A549 (cell line): ENCODE measurements at regions not wholly inside any gene's neighbourhood (a gene's known extent, or its start where the extent isn't known, plus 50 kb on each side); places are given as distances from the start of the nearest gene placed in this dataset.
"Not testable (repeated sequence)": the region's sequence is repeated elsewhere in the genome, so short reads cannot be mapped to it uniquely, and the experiment has no call there.

ENCODE experiments used
- ATAC-seq, 2 experiments: fragments of 200-7000 bp in 1 of 2; fragments of >200 bp in 1 of 2; cut with Nextera tagmentation in 1 of 2; cut with Tn5 transposase in 1 of 2; 3 replicates each; pipeline versions ENCODE4 v1.8.0 to v1.9.1; 2018 to 2020; ENCODE audit warnings: mild to moderate bottlenecking in 1 of 2, moderate library complexity in 1 of 2
- CTCF ChIA-PET: fragments of 300-600 bp; sonication (Branson Sonifier 250); formaldehyde crosslinking; extraction: SDS; loops from one replicate; lab custom pipeline; 2021; ENCODE audit warnings: antibody characterized with exemption, inconsistent platforms; lab: Yijun Ruan, JAX
- POLR2A ChIA-PET: fragments of 350-600 bp; formaldehyde crosslinking; extraction: SDS; loops from one replicate; lab custom pipeline; 2021; ENCODE audit warnings: antibody characterized with exemption, inconsistent platforms; lab: Yijun Ruan, JAX
- DNase-seq, 2 experiments: peaks; one replicate each; pipeline versions ENCODE4 v3.0.0 to v3.0.0-alpha.2; 2011 to 2016; ENCODE audit warnings: low read depth in 1 of 2, low spot score in 1 of 2
- FAIRE-seq: peaks from 2 replicates; lab custom pipeline; 2011; peaks lifted over from hg19 to GRCh38; lab: Jason Lieb, UNC
- H3K27ac ChIP-seq, 2 experiments: fragments of >200 bp; sonication (Bioruptor Twin); formaldehyde crosslinking; 3 replicates each; pipeline ENCODE4 v1.5.1; 2016 to 2017
- H3K4me1 ChIP-seq: fragments of >200 bp; sonication (Bioruptor Twin); formaldehyde crosslinking; 3 replicates; pipeline ENCODE4 v1.6.1; 2016
- H3K4me2 ChIP-seq: fragments of >200 bp; sonication (Bioruptor Twin); formaldehyde crosslinking; 3 replicates; pipeline ENCODE4 v1.6.1; 2016
- H3K4me3 ChIP-seq: fragments of >200 bp; sonication (Bioruptor Twin); formaldehyde crosslinking; 3 replicates; pipeline ENCODE4 v1.5.1; 2016
- H3K9me3 ChIP-seq: fragments of >200 bp; sonication (Bioruptor Twin); formaldehyde crosslinking; 3 replicates; pipeline ENCODE4 v1.6.1; 2016
- CBX2 ChIP-seq: fragments of 200-600 bp; sonication (generic); IDR thresholded peaks from 2 replicates; pipeline ENCODE4 v1.6.1; 2016; ENCODE audit warnings: low read depth, mild to moderate bottlenecking, borderline replicate concordance
- CEBPB ChIP-seq, 2 experiments: fragments of >200 bp in 1 of 2; sonication (Bioruptor Twin) in 1 of 2; formaldehyde crosslinking in 1 of 2; IDR thresholded peaks; 2 replicates each; pipeline ENCODE4 v1.6.1; 2012 to 2016
- EHF ChIP-seq: fragments of 250-450 bp; sonication (Bioruptor Pico); IDR thresholded peaks from 2 replicates; pipeline ENCODE4 v1.5.0; 2020; ENCODE audit warnings: mild to moderate bottlenecking
- FOSL2 ChIP-seq, 2 experiments: fragments of 450-650 bp in 1 of 2; fragments of >200 bp in 1 of 2; sonication (Bioruptor Twin) in 1 of 2; formaldehyde crosslinking; IDR thresholded peaks; 2 replicates each; pipeline versions ENCODE4 v1.5.0 to v1.6.1; 2016 to 2020; ENCODE audit warnings: mild to moderate bottlenecking in 1 of 2, moderate library complexity in 1 of 2
- MAZ ChIP-seq: fragments of 150-350 bp; IDR thresholded peaks from 2 replicates; pipeline ENCODE4 v1.6.1; 2014; ENCODE audit warnings: antibody characterized with exemption, low read depth, low read length, borderline replicate concordance
- NPAS2 ChIP-seq: fragments of 250-450 bp; sonication (Bioruptor Pico); IDR thresholded peaks from 2 replicates; pipeline ENCODE4 v1.8.0; 2022; ENCODE audit warnings: mild to moderate bottlenecking, moderate library complexity, borderline replicate concordance
- NR3C1 ChIP-seq: fragments of >200 bp; sonication (Bioruptor Twin); formaldehyde crosslinking; IDR thresholded peaks from 3 replicates; pipeline ENCODE4 v1.6.1; 2017
- POLR2A ChIP-seq: IDR thresholded peaks from 2 replicates; pipeline ENCODE4 v1.6.1; 2012; ENCODE audit warnings: mild to moderate bottlenecking, low read length
- RARB ChIP-seq: fragments of 250-450 bp; sonication (Bioruptor Pico); IDR thresholded peaks from 2 replicates; pipeline ENCODE4 v1.8.0; 2021; ENCODE audit warnings: mild to moderate bottlenecking, moderate library complexity
- RCOR1 ChIP-seq: fragments of 150-350 bp; IDR thresholded peaks from 2 replicates; pipeline ENCODE4 v1.6.1; 2014; ENCODE audit warnings: antibody characterized with exemption, low read length, low read depth
- RNF2 ChIP-seq: fragments of 200-600 bp; sonication (generic); IDR thresholded peaks from 2 replicates; pipeline ENCODE4 v1.6.1; 2016; ENCODE audit warnings: low read depth, mild to moderate bottlenecking, antibody characterized with exemption, moderate library complexity, borderline replicate concordance
- TFCP2L1 ChIP-seq: fragments of 250-450 bp; sonication (Bioruptor Pico); IDR thresholded peaks from 2 replicates; pipeline ENCODE4 v1.5.0; 2021; ENCODE audit warnings: mild to moderate bottlenecking
- ZC3H11A ChIP-seq: fragments of 450-650 bp; IDR thresholded peaks from 2 replicates; pipeline ENCODE4 v1.6.1; 2014; ENCODE audit warnings: antibody characterized with exemption, mild to moderate bottlenecking
- ZFP36 ChIP-seq: fragments of 450-650 bp; IDR thresholded peaks from 2 replicates; pipeline ENCODE4 v1.6.1; 2014; ENCODE audit warnings: borderline replicate concordance; ENCODE audit not compliant: partially characterized antibody
- ZNF302 ChIP-seq: fragments of 250-450 bp; sonication (Bioruptor Pico); IDR thresholded peaks from 2 replicates; pipeline ENCODE4 v1.9.0; 2021; ENCODE audit warnings: inconsistent platforms, mild to moderate bottlenecking, moderate library complexity
- WGBS: methylation state at CpG from one replicate; pipeline ENCODE4 v1.1.6; 2017; ENCODE audit errors: missing lambda C conversion rate; 5-methylcytosine and 5-hydroxymethylcytosine counted together
- TF ChIP-seq, protein P1 (sequence below): fragments of 200-600 bp; sonication (generic); IDR thresholded peaks from 2 replicates; pipeline ENCODE4 v1.6.1; 2016; ENCODE audit warnings: antibody characterized with exemption, mild to moderate bottlenecking, moderate library complexity
- TF ChIP-seq, protein P2 (sequence below): fragments of >200 bp; sonication (Bioruptor Twin); formaldehyde crosslinking; IDR thresholded peaks from 2 replicates; pipeline ENCODE4 v1.6.1; 2016
- TF ChIP-seq, protein P3 (sequence below): fragments of 250-450 bp; sonication (Bioruptor Pico); IDR thresholded peaks from 2 replicates; pipeline ENCODE4 v1.5.0; 2020; ENCODE audit warnings: low read depth, mild to moderate bottlenecking, moderate library complexity
- TF ChIP-seq, protein P4 (sequence below): fragments of 250-450 bp; sonication (Bioruptor Pico); IDR thresholded peaks from 2 replicates; pipeline ENCODE4 v1.5.0; 2021; ENCODE audit warnings: mild to moderate bottlenecking, moderate library complexity, borderline replicate concordance

DNA sequence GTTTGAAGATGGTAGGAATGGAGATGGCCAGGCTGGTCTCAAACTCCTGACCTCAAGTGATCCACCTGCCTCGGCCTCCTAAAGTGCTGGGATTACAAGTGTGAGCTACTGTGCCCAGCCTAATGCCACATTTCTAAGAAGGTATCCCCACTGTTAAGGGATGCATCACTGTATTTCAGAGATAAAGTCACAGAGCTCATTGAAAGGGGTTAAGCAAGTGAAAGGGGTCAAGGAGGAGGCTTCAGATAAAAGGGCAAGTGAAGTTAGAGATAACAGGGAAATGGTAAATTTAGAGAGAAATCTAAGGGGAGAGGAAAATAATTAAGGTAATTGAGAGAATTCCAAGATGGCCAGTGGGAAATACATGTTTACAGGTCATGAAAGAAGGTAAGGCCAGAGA lies 93.0 kb upstream of the SP4 start (continued):
- TF ChIP-seq, protein P1, sequence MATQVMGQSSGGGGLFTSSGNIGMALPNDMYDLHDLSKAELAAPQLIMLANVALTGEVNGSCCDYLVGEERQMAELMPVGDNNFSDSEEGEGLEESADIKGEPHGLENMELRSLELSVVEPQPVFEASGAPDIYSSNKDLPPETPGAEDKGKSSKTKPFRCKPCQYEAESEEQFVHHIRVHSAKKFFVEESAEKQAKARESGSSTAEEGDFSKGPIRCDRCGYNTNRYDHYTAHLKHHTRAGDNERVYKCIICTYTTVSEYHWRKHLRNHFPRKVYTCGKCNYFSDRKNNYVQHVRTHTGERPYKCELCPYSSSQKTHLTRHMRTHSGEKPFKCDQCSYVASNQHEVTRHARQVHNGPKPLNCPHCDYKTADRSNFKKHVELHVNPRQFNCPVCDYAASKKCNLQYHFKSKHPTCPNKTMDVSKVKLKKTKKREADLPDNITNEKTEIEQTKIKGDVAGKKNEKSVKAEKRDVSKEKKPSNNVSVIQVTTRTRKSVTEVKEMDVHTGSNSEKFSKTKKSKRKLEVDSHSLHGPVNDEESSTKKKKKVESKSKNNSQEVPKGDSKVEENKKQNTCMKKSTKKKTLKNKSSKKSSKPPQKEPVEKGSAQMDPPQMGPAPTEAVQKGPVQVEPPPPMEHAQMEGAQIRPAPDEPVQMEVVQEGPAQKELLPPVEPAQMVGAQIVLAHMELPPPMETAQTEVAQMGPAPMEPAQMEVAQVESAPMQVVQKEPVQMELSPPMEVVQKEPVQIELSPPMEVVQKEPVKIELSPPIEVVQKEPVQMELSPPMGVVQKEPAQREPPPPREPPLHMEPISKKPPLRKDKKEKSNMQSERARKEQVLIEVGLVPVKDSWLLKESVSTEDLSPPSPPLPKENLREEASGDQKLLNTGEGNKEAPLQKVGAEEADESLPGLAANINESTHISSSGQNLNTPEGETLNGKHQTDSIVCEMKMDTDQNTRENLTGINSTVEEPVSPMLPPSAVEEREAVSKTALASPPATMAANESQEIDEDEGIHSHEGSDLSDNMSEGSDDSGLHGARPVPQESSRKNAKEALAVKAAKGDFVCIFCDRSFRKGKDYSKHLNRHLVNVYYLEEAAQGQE, result no peak

DNA sequence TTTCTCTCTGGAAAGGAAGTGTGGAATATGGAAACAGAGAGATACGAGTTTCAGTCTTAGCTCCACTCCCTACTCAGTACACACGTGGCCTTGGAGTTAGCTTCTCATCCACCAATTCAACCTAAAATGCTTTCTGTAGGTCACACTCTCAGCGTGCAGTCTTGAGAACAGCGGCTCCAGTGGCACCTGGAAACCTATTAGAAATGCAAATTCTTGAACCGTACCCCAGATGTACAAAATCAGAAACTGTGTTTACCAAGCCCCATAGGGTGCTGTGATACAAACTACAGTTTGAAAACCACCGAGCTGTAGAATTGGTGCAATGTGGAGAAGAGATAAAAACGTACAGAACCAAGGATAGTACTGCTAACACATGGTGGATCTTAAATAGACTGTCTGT lies 91.1 kb upstream of the SP4 start:
- H3K9me3 ChIP-seq, result no peaks in the 10 kb centered on the region; the same call in 2 of the 3 replicates
- H3K4me2 ChIP-seq, result no peak overlapping the region
- no peak overlapping the region for H3K27ac ChIP-seq
- FAIRE-seq (no peak), ATAC-seq (no peak), DNase-seq (no peak)
- POLR2A ChIA-PET, result no interaction called here
- H3K4me3 ChIP-seq, result no peak overlapping the region
- WGBS, result 19% methylated on average over 7 of the region's 7 CpGs
- no peaks in the 10 kb centered on the region for H3K4me1 ChIP-seq
- no peak for TF ChIP-seq NR3C1
- no peak for TF ChIP-seq ZC3H11A
- CTCF ChIA-PET, result interaction anchor here (0.5 kb wide), 1 partner anchor 79 kb away, joined by 3 read pairs; no protein-coding TSS in a partner anchor

DNA sequence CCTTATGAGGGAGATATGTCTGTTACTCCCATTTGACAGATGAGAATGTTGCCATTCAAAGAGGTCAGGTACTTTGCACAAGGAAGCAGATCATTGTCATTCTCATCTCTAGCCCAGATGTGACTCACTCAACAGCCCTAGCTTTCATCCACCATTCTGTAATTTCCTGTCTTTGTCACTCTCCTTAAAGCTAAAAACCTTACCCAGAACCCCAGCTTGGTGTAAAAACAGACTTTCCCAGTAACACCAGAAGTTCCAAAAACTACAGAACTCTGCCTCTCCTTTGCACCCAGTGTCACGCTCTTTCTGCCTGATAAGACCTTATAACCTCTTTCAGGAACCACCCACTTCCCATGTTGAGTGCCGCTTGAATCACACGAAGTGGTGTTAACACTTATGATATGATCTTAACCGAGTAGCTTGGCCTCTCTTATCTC lies 89.1 kb upstream of the SP4 start:
- no peak for TF ChIP-seq CBX2
- TF ChIP-seq POLR2A, result no peak
- no peak for TF ChIP-seq ZNF302 (CRISPR knock-in tag)
- no peak for TF ChIP-seq RCOR1
- TF ChIP-seq ZFP36, result no peak
- TF ChIP-seq, protein P2, sequence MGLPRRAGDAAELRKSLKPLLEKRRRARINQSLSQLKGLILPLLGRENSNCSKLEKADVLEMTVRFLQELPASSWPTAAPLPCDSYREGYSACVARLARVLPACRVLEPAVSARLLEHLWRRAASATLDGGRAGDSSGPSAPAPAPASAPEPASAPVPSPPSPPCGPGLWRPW, result no peak
- no peak for TF ChIP-seq RARB (CRISPR knock-in tag)
- TF ChIP-seq NPAS2 (CRISPR knock-in tag), result no peak
- TF ChIP-seq MAZ, result no peak
- no peak for TF ChIP-seq RNF2
- TF ChIP-seq FOSL2 (IDR thresholded peaks at IDR 0.05), result no peak
- TF ChIP-seq FOSL2 (CRISPR knock-in tag; IDR thresholded peaks at IDR 0.05), result no peak
- TF ChIP-seq, protein P3, sequence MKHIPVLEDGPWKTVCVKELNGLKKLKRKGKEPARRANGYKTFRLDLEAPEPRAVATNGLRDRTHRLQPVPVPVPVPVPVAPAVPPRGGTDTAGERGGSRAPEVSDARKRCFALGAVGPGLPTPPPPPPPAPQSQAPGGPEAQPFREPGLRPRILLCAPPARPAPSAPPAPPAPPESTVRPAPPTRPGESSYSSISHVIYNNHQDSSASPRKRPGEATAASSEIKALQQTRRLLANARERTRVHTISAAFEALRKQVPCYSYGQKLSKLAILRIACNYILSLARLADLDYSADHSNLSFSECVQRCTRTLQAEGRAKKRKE (CRISPR knock-in tag), result no peak
- TF ChIP-seq EHF (CRISPR knock-in tag), result no peak
- no peak for TF ChIP-seq CEBPB (IDR thresholded peaks at IDR 0.05)
- TF ChIP-seq, protein P4, sequence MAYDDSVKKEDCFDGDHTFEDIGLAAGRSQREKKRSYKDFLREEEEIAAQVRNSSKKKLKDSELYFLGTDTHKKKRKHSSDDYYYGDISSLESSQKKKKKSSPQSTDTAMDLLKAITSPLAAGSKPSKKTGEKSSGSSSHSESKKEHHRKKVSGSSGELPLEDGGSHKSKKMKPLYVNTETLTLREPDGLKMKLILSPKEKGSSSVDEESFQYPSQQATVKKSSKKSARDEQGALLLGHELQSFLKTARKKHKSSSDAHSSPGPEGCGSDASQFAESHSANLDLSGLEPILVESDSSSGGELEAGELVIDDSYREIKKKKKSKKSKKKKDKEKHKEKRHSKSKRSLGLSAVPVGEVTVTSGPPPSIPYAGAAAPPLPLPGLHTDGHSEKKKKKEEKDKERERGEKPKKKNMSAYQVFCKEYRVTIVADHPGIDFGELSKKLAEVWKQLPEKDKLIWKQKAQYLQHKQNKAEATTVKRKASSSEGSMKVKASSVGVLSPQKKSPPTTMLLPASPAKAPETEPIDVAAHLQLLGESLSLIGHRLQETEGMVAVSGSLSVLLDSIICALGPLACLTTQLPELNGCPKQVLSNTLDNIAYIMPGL (CRISPR knock-in tag), result no peak
- TF ChIP-seq TFCP2L1 (CRISPR knock-in tag), result no peak

DNA sequence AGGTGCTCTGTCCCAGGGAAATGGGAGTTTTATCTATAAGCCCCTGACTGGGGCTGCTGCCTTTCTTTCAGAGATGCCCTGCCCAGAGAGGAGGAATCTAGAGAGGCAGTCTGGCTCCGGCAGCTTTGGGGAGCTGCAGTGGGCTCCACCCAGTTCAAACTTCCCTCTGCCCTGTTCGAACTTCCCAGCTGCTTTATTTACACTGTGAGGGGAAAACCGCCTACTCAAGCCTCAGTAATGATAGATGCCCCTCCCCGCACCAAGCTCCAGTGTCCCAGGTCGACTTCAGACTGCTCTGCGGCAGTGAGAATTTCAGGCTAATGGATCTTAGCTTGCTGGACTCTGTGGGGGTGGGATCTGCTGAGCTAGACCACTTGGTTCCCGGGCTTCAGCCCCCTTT lies 83.0 kb upstream of the SP4 start:
- H3K4me2 ChIP-seq, result peak overlapping the region; percentile 36; the same call in 2 of the 3 replicates
- DNase-seq, H3K4me3 ChIP-seq, H3K4me1 ChIP-seq, H3K27ac ChIP-seq, FAIRE-seq, POLR2A ChIA-PET, H3K9me3 ChIP-seq: not testable (repeated sequence)
- ATAC-seq, result peak in 1 of 2 experiments; percentile 29; a peak in 1 of 6 replicates
- WGBS, result 9% methylated on average over 4 of the region's 7 CpGs
- CTCF ChIA-PET, result interaction anchor here (1.1 kb wide), 1 partner anchor 17 kb away, joined by 5 read pairs; no protein-coding TSS in a partner anchor

More for the DNA sequence above, 89.1 kb upstream of the SP4 start:
- Histone ChIP-seq H3K27ac (no peak overlapping the region), H3K4me2 (no peak overlapping the region), H3K4me1 (no peaks in the 10 kb centered on the region), H3K9me3 (no peaks in the 10 kb centered on the region; the same call in 2 of the 3 replicates), H3K4me3 (no peak overlapping the region)
- POLR2A ChIA-PET, result no interaction called here
- DNase-seq (no peak), FAIRE-seq (no peak), ATAC-seq (no peak)
- CTCF ChIA-PET, result no interaction called here
- WGBS, result 19% methylated on average over 4 of the region's 4 CpGs
